HG03108 (cell line): ENCODE measurements at regions not wholly inside any gene's neighbourhood (a gene's known extent, or its start where the extent isn't known, plus 50 kb on each side); places are given as distances from the start of the nearest gene placed in this dataset.

Experiments used
- ATAC-seq: cut with Tn5 transposase; IDR thresholded peaks from one replicate; pipeline ENCODE4 v1.9.1; 2021; ENCODE audit warnings: moderate library complexity; ENCODE audit not compliant: unreplicated experiment

- ATAC-seq: no peak
These were observed 253.8 kb downstream of the TNS1 start for GRCh38 chr2:217749008-217749407.

DNA sequence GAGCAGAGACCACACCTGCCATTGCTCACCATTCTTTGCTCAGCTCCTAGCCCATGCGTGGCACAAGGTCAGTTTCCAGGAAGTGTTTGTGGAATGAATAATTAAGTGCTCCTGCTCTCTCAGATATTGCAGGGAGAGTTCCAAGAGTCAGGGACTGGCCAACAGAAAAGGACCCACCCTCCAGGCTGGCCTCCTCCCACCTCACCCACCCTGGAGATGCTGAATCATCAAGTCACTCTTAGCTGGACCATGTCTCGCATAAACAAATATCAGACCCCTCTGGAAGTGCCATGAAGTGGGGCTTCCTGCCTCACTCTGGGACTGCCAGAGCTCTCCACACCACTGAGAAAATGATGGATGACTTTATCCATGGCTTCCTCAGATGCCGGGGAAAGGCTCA lies 256.0 kb downstream of the TNS1 start:
- no peak for ATAC-seq

DNA sequence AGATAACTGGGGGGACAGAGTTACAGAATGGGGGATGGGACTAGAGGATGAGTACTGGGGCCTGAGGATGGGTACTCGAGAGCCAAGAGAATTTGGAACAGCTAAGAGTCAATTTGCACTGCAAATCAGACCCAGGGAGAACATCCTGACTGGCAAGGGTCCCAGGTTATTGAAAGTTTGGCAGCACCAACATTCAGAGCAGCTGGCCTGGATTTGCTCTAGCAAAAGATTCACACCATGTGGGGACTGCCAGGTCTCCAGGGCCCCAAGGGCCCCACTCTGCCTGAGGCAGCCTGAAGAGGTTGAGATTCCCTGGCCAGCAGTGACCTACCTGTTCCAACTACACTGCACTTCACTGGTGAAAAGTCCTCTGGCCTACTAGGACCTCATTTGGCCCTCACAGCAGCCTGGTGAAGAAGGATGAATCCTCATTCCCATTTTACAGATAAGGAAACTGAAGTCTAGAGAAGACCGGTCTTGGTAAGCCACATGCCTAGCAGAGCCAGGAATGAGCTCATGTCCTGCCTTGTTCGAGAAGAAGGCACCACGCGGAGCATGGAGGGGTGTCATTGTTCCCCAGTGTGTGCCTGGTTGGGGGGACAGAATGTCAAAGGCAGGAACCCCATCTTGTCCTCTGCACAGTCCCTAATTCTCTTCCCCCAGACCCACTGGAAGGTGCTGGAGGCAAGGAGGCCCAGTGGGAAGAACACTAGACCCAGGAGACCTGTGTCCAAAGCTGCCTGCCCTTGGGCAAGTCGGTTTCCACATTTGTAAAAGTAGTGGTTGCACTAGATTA lies 258.6 kb downstream of the TNS1 start:
- no peak for ATAC-seq

GRCh38 chr2:217743407-217743806 lies 259.4 kb downstream of the TNS1 start:
- ATAC-seq: no peak

DNA sequence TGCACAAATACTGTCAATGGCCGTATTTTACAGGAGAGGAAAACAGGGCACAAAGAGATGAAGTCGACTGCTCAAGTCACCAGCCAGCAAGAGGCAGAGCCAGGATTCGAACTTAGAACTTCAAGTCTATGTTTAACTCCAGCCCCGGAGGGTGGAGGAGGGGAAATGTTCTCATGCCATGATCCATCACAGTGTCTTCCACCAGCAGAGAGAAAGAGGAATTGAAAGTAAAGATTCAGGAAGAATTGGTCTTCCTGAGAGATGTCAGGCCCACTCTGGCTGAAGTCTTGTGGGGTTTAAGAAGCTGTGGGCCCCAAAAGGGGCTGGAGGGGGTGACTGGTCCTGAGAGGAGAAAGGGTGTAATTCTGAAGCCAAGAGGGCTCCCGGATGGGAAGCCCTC lies 260.0 kb downstream of the TNS1 start:
- ATAC-seq: no peak

DNA sequence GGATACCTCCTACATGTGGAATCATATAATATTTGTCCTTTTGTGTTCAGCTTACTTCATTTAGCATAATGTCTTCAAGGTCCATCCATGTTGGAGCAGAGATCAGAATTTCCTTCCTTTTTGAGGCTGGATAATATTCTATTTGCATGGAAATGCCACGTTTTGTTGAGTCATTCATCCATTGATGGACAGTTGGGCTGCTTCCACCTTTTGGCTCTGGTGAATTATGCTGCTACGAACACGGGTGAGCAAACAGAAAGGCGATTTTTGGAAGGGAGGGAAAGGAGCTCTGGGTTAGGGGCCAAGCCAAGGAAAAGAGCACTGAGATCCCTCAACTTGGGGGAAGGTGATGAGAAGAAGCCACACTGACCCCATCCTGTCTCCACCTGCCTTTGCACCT lies 260.5 kb downstream of the TNS1 start:
- ATAC-seq: no peak

DNA sequence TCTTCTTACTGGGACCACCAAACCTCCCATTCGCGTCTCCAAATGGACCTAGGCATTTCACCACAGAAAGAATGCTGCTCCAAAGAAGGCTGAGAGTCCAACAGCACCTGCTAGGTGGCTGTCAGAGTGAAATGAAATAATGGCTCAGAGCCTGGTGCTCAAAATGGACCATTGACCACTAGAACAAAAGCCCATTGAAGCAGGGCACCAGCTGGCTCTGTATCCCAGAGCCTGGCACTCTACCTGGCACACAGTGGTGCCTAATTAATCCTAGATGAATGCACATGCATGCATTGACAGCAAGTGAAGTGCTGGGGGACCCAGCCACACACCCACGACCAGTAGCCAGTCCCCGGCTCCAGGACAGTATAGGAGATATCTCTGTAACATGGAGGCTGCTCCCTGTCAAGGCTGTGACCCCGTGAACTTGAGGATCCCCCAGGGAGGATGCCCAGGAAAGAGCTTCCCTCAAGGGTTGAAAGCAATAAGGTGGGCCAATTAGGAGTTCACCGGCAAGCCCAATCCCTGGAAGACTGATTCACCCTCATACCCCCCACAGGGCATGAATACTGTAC lies 261.3 kb downstream of the TNS1 start:
- ATAC-seq: no peak

GRCh38 chr2:217740756-217741155 lies 262.0 kb downstream of the TNS1 start:
- no peak for ATAC-seq

GRCh38 chr2:217740178-217740577 lies 262.6 kb downstream of the TNS1 start:
- no peak for ATAC-seq

- no peak for ATAC-seq
These were observed 263.1 kb downstream of the TNS1 start for GRCh38 chr2:217739741-217740140.

GRCh38 chr2:217738061-217738460 lies 264.7 kb downstream of the TNS1 start:
- ATAC-seq: no peak

DNA sequence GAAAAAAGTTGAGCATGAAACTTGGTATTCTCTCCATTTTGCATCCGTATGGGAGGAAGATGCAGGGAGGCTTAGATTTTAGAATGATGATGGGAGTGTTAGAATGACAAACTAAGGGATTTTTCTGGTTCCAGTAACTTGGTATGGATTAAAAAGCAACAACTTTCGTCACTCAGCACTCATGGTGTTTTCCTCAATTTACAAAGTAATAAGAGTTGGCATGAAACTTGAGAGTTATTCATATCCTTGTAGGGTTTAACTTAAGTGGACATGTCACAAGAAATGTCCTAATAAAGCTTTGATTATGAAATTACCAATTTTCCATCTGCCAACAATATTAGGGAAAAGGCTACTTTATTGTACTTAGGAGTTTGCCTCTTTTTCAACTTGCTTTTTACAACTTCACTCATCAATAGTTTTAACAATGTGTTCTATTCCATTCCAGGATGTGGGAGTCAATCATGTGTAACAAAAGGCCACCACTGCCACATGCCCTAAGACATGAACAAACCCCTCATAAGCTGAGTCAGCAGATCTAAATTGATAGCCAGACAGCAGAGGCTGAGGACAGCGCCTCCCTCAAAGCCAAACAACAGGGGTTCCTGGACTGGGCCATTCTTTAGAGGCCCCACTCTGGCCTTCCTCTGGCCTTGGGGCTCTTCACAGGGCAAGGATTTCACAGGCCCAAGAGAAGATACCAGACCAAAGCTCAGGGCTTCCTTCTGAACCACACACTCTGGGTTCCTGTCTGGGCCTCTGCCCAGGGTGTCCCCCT lies 265.8 kb downstream of the TNS1 start:
- no peak for ATAC-seq

DNA sequence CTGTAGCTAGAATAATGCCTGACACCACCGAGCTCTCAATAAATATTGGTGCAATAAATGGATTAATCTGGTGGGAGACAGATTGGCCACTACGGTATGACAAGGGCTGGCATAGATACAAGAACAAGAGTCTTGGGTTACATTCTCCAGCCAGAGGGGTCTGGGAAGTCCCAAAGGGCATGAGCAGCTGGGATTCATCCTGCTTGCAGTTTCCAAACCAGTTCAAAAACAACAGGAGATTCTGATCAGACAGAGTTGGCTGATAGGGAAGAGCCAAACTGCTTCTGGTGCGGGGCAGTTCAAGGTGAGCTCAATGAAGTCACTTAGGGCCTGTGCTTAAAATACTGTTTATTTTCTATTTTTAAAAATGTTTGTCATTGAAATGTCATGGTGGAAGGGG lies 266.9 kb downstream of the TNS1 start:
- ATAC-seq: no peak

DNA sequence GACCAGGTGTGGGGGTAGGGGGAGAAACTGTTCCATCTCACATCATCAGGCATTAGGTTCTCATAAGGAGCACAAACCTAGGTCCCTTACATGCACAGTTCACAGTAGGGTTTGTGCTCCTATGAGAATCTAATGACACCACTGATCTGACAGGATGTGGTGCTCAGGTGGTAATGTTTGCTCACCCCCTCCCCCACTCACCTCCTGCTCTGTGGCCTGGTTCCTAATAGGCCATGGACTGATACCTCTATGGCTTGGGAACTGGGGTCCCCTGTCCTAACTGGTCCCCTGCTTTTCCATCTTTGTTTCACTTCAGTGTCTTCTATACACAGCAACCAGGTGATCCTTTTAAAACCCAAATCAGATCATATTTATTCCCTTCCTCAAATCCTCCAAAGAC lies 267.8 kb downstream of the TNS1 start:
- no peak for ATAC-seq

- ATAC-seq: no peak
These were observed 269.3 kb downstream of the TNS1 start for GRCh38 chr2:217733461-217733860.

GRCh38 chr2:217732992-217733391 lies 269.8 kb downstream of the TNS1 start:
- no peak for ATAC-seq

DNA sequence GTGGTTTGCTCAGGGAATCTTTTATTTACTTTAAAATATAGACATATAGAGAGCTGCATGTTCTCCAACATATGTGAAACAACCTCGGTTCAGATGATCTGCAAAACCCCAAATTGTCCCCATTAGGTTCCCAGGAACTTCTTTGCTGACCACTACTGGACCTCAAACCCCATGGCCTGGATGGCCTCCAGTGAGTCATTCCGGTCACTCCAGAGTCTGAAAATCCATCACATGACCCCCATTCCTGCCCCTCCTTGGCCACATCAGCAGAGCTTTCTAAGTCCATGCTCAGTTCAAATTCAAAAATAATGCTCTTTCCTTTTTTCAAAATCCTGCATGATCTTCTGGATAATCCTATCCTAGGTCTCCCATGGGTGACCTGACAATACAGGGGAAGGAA lies 271.0 kb downstream of the TNS1 start:
- no peak for ATAC-seq

- no peak for ATAC-seq
These were observed 273.3 kb downstream of the TNS1 start for GRCh38 chr2:217729421-217730053.

DNA sequence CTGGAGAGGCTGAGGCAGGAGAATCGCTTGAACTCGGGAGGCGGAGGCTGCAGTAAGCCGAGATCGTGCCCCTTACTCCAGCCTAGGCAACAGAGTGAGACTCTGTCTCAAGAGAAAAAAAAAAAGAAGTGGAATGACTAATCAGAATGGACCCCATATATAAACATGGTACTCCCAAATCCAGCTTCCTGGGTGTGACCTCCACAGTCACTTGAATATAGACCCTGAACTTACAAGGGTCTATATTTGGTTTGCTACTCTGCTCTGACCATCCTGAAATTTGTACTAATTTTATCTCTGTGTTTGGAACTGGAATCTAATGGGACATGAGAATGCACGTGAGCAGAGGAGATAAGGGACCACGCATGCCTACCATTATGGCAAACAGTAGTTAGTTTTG lies 275.0 kb downstream of the TNS1 start:
- ATAC-seq: no peak

GRCh38 chr2:217725409-217725808 lies 277.4 kb downstream of the TNS1 start:
- ATAC-seq: no peak

GRCh38 chr2:217724471-217724870 lies 278.3 kb downstream of the TNS1 start:
- ATAC-seq: no peak

- no peak for ATAC-seq
These were observed 278.8 kb downstream of the TNS1 start for GRCh38 chr2:217723981-217724380.
